HG03064 (cell line): ENCODE measurements at regions not wholly inside any gene's neighbourhood (a gene's known extent, or its start where the extent isn't known, plus 50 kb on each side); places are given as distances from the start of the nearest gene placed in this dataset.

Experiments used
- ATAC-seq: cut with Tn5 transposase; IDR thresholded peaks from one replicate; pipeline ENCODE4 v1.9.1; 2021; ENCODE audit warnings: low read depth; ENCODE audit not compliant: unreplicated experiment

DNA sequence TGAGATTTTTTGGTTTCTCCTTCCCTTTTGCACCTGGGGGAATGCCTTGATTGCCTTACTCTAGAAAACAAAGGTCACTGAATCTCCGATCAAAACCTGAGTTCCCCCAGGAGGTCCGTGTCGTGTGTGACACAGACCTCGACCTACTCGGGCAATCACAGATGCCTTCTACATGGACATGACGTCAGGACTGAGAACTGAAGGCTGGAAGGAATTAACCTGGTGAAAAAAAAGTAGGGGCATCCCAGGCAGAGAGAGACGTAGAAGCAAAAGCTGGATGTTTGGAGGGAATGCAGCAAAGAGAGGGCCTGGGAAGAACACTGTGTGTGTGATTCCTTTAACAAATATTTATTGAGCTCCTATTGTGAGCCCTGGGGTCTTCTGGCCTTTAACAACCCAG, 178.0 kb downstream of the PRDM2 start:
- ATAC-seq: no peak

DNA sequence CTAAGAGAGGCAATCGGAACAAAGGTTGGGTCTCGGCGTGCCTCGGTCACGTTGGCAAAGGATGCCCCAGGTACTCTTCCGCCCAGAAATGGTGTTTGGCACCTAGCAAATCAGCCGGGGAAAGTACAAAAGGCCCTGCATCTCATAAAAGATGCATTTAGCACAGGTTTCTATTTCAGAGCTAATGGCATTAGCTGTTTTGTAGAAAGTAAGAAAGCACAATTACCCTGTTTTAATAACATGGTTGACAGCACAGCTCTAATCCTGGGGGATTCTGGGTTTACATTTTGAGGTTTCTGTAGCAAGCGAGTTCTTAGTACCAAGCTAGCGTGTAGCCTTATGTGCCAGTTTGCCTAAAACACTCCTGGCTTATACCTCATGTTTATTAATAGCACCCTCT, 178.5 kb downstream of the PRDM2 start:
- ATAC-seq: no peak

DNA sequence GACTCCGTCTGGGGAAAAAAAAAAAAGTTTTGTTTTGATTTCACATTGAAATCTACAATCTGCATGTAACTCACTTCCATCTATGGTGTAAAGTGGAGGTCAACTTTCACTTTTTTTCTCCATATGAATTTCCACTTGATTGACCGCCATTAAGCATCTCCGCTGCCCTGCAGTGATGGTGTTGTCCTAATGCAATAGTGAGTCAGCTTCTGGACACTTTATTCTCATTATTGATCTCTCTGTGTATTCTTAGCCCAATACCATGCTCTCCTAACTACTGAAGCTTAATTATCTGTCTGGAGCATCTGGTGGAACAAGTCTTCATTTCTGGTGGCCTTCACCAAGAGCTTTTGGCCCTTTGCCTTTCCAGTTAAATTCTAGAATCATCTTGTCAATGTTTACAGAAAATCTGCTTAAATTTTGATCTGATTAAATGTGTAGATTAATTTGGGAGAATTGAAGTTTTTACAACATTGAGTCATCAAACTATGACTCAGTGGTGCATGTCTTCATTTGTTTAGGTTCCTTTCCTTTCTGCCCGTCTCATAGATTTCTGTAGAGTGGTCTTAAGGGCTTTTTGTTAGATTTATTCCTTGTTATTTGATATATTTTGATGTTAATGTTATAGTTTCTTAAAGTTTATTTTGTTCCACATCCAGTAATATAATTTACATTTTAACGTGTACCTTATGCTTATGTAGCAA, 181.5 kb downstream of the PRDM2 start:
- no peak for ATAC-seq

DNA sequence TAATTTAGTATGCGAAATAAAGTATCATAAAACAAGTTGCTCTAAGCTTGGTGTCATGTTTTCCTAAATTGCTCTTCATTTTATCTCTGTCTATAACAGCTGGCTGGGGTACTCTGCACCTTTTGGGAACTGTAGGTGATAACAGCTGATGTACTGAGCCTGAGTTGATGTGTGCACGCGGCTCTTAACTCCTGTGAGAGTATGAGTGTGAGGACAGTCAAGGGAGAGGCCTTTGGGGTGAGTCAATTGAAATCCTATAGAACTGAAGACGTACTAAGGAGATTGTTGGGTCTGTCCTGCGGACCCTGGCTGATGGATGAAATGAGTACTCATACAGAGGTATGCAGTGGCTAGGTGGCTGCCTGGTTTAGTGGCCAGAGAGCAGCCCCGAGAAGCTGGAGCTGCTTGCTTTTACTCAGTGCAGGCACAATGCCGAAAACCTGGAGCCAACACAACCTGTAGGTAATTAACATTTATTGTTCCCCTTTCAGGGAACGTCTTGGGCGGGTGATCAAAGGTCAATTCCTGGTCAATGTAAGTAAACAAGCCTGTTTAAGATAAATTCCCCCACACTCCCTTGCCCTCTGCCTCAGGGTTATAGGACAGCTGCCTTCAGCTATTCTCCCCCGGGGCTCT, 188.5 kb downstream of the PRDM2 start:
- ATAC-seq: no peak

GRCh38 chr1:13889495-13889894, 189.5 kb downstream of the PRDM2 start:
- no peak for ATAC-seq

DNA sequence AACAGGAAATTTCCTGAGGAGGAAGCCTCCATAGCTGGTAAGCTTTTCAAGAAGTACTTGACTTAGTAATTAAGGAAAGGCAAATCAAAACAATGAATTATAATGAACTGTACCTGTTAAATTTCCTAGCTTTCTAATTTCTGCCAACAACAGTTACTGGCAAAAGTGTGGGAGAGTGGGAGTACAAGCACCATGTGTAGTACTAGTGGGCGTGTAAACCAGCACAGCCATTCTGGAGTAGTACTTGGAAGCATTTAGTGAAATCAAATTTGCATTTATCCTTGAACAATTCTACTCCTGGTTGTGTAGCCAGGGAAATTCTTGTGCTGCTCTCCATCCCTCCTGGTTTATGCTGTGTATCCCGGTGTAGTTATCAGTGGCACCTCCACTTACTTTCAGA, 190.8 kb downstream of the PRDM2 start:
- no peak for ATAC-seq

DNA sequence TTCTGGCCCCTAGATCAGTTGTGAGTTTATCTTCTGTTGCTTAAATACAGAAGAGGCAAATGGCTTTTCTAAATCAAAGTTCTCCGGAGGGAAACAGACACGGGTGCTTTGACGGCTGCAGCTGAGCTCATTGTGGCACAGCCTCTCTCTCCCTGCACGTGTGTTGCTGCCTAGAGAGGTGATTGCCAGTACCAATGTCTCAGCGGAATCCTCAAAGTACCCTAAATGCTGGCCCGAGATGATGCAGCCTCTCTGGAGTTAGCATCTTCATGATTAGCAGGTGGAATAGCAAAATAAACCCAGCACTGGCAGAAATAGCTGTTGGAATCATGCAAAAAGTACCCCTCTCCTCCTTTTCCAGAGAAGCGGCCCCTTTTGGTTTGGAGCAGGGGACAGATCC, 192.2 kb downstream of the PRDM2 start:
- no peak for ATAC-seq

DNA sequence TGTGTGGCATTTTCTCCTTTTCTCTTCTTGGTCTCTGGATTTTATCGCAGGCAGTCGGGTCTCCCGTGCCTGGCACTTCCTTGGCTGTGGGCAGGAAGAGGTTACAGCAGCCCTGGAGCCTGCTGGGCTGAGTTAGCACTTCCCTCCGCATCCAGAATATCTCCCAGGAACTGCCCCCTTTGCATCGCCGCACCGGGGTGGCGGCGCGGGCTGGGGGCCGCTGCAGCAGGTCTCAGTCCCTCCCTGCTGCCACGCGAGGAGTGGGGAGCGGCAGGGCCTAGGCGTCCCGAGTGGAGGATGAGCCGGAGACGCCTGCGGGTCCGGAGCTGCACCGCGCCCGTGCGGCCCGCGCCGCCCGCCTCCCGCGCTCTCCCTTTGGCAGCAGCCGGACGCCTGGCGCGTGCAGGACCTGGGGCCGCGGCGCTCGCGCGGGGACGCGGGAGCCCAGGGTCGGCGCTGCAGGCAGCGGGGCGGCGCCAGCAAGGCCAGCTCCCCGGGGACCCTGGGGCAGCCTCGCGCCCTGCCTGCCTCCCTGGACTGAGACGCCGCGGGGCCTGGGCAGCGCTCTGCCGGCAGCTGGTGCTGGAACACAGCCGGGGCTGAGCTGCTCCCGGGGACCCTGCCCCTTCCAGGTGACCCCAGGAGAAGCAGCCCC, 192.8 kb downstream of the PRDM2 start:
- no peak for ATAC-seq

- no peak for ATAC-seq
Measured at GRCh38 chr1:13893409-13893821, 193.4 kb downstream of the PRDM2 start.

- ATAC-seq: no peak
Measured at GRCh38 chr1:13896932-13897331, 196.9 kb downstream of the PRDM2 start.

- no peak for ATAC-seq
Measured at GRCh38 chr1:13898406-13898805, 198.4 kb downstream of the PRDM2 start.

GRCh38 chr1:13899856-13900255, 199.9 kb downstream of the PRDM2 start:
- ATAC-seq: no peak

DNA sequence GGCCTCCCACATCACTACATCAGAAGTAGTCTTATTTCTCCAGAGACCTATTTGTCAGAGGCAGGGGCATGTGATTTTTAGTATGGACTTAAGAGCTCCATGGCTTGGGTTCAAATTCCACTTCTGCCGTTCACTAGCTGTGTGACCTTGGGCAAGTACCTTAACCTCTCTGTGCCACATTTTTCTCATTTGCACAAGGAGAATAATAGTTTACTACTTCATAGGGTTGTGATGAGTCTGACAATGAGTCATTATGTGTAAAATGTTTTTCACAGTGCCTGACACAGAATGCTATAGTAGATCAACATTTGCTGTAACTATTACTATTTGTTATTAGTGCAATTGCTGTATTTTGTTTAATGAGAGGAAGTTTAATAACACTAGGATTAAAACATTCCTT, 200.6 kb downstream of the PRDM2 start:
- ATAC-seq: no peak

GRCh38 chr1:13901039-13901438, 201.1 kb downstream of the PRDM2 start:
- ATAC-seq: no peak

DNA sequence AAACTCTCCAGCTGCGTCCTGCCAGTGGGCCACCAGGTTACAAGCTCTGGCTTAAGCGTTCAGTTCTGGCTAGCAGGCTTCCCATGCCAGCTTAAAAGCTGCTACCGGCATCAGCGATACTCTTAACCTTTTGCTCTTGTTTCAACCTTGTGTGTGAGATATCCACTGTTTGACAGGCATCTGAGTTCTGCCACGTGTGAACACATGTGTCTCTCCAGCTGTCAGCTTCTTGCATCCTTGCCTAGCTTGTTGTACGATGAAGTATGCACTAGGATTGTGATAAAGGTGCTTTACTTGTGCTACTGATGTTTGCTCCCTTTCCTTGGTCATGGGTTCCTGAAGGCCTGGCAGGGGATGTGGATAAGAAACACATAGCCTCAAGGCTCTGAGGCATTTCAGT, 201.6 kb downstream of the PRDM2 start:
- no peak for ATAC-seq

GRCh38 chr1:13908128-13908527, 208.1 kb downstream of the PRDM2 start:
- ATAC-seq: peak; percentile 78

DNA sequence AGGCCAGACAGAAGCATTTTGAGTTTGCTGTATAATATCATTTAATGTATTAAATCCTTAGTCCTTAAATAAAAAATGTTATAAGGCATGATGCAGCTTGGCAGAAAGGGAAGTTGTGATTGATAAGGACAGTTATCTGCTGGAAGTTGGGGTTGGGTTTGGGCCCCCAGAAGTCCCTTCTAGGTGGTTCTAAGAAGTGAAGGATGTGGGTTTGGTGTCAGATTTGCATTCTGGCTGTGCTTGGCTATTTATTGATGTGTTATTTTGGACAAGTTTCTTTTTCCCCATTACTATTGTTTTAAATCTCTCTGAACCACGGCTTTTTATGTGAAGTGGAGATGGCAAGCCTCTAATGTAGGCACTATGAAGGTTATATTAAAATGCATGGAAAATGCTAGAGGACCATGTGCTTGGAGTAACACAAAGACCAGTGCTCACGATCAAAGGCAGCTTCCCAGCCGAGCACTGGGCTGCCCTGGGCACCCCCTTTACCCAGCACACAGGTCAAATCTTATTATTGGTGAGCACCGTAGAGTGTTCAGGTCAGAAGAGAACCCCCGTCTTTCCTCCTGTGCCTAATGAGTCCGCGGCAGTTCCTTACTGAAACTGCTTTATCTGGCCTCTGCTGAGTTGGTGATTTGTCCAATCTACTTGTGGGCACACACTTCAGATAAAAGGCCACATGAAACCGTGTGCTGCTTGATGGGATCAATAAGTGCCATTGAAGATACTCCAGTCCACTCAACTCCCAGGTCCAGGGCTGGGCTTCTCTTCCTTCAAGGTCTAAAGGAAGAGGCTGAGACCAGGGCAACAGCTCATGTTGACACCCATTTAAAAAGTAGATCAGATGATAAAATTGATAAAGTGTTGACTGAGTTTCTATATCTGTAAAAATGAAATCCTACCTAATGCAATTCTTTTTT, 212.0 kb downstream of the PRDM2 start:
- ATAC-seq: no peak

DNA sequence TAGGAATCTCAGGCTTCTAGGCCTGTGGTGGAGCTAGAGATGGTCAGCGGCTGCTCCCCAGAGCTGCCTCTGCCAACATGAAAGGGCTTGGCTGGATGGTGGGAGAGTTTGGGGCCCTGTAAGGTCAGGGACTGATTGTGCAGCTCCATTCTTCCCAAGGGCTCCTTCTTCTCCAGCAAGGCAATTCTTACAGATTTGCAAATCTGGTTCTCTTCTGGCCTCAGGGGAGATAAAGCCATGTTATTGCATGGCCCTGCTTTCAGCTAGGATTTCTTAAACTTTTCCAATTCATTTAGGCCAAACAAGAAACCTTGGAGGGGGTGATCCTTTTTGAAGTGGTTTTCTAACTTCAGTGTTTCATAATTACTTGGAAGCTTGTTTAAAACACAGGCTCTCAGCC, 213.4 kb downstream of the PRDM2 start:
- no peak for ATAC-seq

DNA sequence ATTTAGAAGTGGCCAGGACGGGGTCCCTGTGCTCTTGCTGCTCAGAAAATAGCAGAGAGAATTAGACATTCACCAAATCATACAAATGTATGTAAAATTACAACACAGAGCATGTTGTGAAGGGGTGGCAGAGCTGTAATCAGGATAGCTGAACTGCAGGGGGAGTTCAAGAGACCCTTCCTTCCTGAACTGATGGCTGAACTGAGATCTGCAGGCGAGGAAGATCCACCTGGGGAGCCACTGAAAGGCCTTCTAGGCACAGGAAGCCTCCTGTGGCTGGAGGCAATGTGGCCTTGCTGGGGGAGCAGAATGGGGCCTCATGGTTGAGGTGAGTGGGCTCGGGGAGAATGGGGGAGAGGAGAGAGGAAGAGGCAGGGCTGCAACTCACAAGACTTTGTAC, 216.5 kb downstream of the PRDM2 start:
- no peak for ATAC-seq

- ATAC-seq: no peak
Measured at GRCh38 chr1:13917607-13918006, 217.6 kb downstream of the PRDM2 start.

DNA sequence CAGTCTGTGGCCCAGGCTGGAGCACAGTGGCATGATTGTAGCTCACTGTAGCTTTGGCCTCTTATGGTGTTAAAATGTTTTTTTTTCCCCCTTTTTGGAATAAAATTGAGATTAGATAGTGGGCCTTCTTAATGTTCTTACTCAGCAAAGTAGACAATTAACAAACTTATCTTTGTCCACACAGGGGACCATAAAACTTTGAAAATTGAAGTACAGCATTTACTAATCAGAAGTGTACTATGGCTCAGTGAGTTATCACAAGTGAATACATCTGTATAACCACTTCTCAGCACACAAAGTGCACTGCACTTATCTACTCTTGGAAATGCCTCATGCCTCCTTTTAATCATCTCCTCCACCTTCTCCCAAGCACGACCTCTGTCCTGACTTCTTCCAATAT, 218.9 kb downstream of the PRDM2 start:
- no peak for ATAC-seq
